HG03066 (cell line): ENCODE measurements at regions not wholly inside any gene's neighbourhood (a gene's known extent, or its start where the extent isn't known, plus 50 kb on each side); places are given as distances from the start of the nearest gene placed in this dataset.
"Not testable (repeated sequence)": the region's sequence is repeated elsewhere in the genome, so short reads cannot be mapped to it uniquely, and the experiment has no call there.

Experiments
- ATAC-seq: cut with Tn5 transposase; IDR thresholded peaks from one replicate; pipeline ENCODE4 v1.9.1; 2021; ENCODE audit warnings: low read depth; ENCODE audit not compliant: unreplicated experiment

GRCh38 chr6:99801805-99802204 is 192.2 kb downstream of the MCHR2 start:
- ATAC-seq = no peak

- ATAC-seq = no peak
These were observed 191.5 kb downstream of the MCHR2 start for GRCh38 chr6:99802396-99803031.

- no peak for ATAC-seq
These were observed 185.0 kb downstream of the MCHR2 start for GRCh38 chr6:99808992-99809391.

GRCh38 chr6:99810295-99810694 is 183.7 kb downstream of the MCHR2 start:
- ATAC-seq = no peak

GRCh38 chr6:99810942-99811620 is 182.9 kb downstream of the MCHR2 start:
- no peak for ATAC-seq

GRCh38 chr6:99811636-99812035 is 182.4 kb downstream of the MCHR2 start:
- ATAC-seq = no peak

- no peak for ATAC-seq
These were observed 180.5 kb downstream of the MCHR2 start for GRCh38 chr6:99813565-99813964.

GRCh38 chr6:99814230-99814928 is 179.6 kb downstream of the MCHR2 start:
- ATAC-seq = no peak

GRCh38 chr6:99816795-99817194 is 177.2 kb downstream of the MCHR2 start:
- ATAC-seq = no peak

- no peak for ATAC-seq
These were observed 175.9 kb downstream of the MCHR2 start for GRCh38 chr6:99818161-99818560.

GRCh38 chr6:99819853-99820252 is 174.2 kb downstream of the MCHR2 start:
- no peak for ATAC-seq

GRCh38 chr6:99821164-99821563 is 172.9 kb downstream of the MCHR2 start:
- no peak for ATAC-seq

GRCh38 chr6:99822741-99823512 is 171.1 kb downstream of the MCHR2 start:
- peak; percentile 75 for ATAC-seq

- ATAC-seq = not testable (repeated sequence)
These were observed 170.3 kb downstream of the MCHR2 start for GRCh38 chr6:99823513-99824235.

GRCh38 chr6:99833034-99833433 is 161.0 kb downstream of the MCHR2 start:
- no peak for ATAC-seq

GRCh38 chr6:99836471-99836870 is 157.6 kb downstream of the MCHR2 start:
- ATAC-seq = no peak

- ATAC-seq = no peak
These were observed 155.4 kb downstream of the MCHR2 start for GRCh38 chr6:99838607-99839006.

- ATAC-seq = no peak
These were observed 152.7 kb downstream of the MCHR2 start for GRCh38 chr6:99841297-99841696.

- no peak for ATAC-seq
These were observed 148.0 kb downstream of the MCHR2 start for GRCh38 chr6:99846006-99846405.

- no peak for ATAC-seq
These were observed 143.2 kb downstream of the MCHR2 start for GRCh38 chr6:99850841-99851240.
